Chondrocyte (in vitro differentiated cells): ENCODE measurements at regions not wholly inside any gene's neighbourhood (a gene's known extent, or its start where the extent isn't known, plus 50 kb on each side); places are given as distances from the start of the nearest gene placed in this dataset.

Experiments
- DNase-seq: peaks from one replicate; pipeline ENCODE4 v3.0.0; 2021; ENCODE audit warnings: mixed read lengths, low spot score
- H3K27ac Mint-ChIP-seq: one replicate; pipeline ENCODE4 v1.8.0; 2021; ENCODE audit warnings: mild to moderate bottlenecking, moderate library complexity, mixed read lengths; ENCODE audit not compliant: unreplicated experiment
- H3K27me3 Mint-ChIP-seq: 2 replicates; pipeline ENCODE4 v1.8.0; 2021; ENCODE audit warnings: low read depth, mixed read lengths
- H3K36me3 Mint-ChIP-seq: 2 replicates; pipeline ENCODE4 v1.8.0; 2021; ENCODE audit warnings: low read depth, mixed read lengths
- H3K4me1 Mint-ChIP-seq: 2 replicates; pipeline ENCODE4 v1.8.0; 2021; ENCODE audit warnings: low read depth, mild to moderate bottlenecking, mixed read lengths
- H3K4me3 Mint-ChIP-seq: one replicate; pipeline ENCODE4 v1.8.0; 2021; ENCODE audit warnings: mild to moderate bottlenecking, moderate library complexity, mixed read lengths; ENCODE audit not compliant: unreplicated experiment
- H3K9me3 Mint-ChIP-seq: 2 replicates; pipeline ENCODE4 v1.8.0; 2021; ENCODE audit warnings: low read depth, mixed read lengths
- CTCF ChIP-seq: fragments of 200-600 bp; sonication (generic); IDR thresholded peaks from 2 replicates; pipeline ENCODE4 v1.5.0; 2021; ENCODE audit warnings: antibody characterized with exemption, mild to moderate bottlenecking, moderate library complexity

GRCh38 chr9:115169003-115169402 is 51.0 kb upstream of the TNC start:
- H3K9me3 Mint-ChIP-seq: peaks cover 3% of the 10 kb centered on the region
- no peaks in the 10 kb centered on the region for H3K36me3 Mint-ChIP-seq
- H3K27ac Mint-ChIP-seq: peak overlapping the region; percentile 7
- no peaks in the 10 kb centered on the region for H3K27me3 Mint-ChIP-seq
- H3K4me1 Mint-ChIP-seq: peaks cover 66% of the 10 kb centered on the region
- H3K4me3 Mint-ChIP-seq: no peak overlapping the region
- no peak for DNase-seq
- no peak for TF ChIP-seq CTCF

GRCh38 chr9:115170358-115171073 is 52.6 kb upstream of the TNC start:
- Mint-ChIP-seq H3K27me3 (no peaks in the 10 kb centered on the region), H3K36me3 (no peaks in the 10 kb centered on the region), H3K4me3 (no peak overlapping the region), H3K27ac (peak overlapping the region; percentile 64), H3K4me1 (peaks cover 51% of the 10 kb centered on the region), H3K9me3 (peaks cover under 1% of the 10 kb centered on the region)
- TF ChIP-seq CTCF: peak; percentile 37
- no peak for DNase-seq

GRCh38 chr9:115171921-115172388 is 54.0 kb upstream of the TNC start:
- no peak overlapping the region for H3K4me3 Mint-ChIP-seq
- H3K9me3 Mint-ChIP-seq: no peaks in the 10 kb centered on the region
- H3K4me1 Mint-ChIP-seq: peaks cover 38% of the 10 kb centered on the region
- no peak for DNase-seq
- TF ChIP-seq CTCF: no peak
- H3K36me3 Mint-ChIP-seq: no peaks in the 10 kb centered on the region
- no peak overlapping the region for H3K27ac Mint-ChIP-seq
- H3K27me3 Mint-ChIP-seq: no peaks in the 10 kb centered on the region

- Mint-ChIP-seq H3K27me3 (no peaks in the 10 kb centered on the region), H3K4me1 (no peaks in the 10 kb centered on the region), H3K36me3 (no peaks in the 10 kb centered on the region), H3K27ac (no peak overlapping the region), H3K4me3 (no peak overlapping the region), H3K9me3 (no peaks in the 10 kb centered on the region)
- DNase-seq: no peak
- TF ChIP-seq CTCF: no peak
These were observed 64.3 kb upstream of the TNC start for GRCh38 chr9:115182264-115182663.

GRCh38 chr9:115183436-115183835 is 65.5 kb upstream of the TNC start:
- no peaks in the 10 kb centered on the region for H3K36me3 Mint-ChIP-seq
- H3K27ac Mint-ChIP-seq: no peak overlapping the region
- H3K9me3 Mint-ChIP-seq: no peaks in the 10 kb centered on the region
- H3K27me3 Mint-ChIP-seq: no peaks in the 10 kb centered on the region
- no peak overlapping the region for H3K4me3 Mint-ChIP-seq
- no peaks in the 10 kb centered on the region for H3K4me1 Mint-ChIP-seq
- TF ChIP-seq CTCF: no peak
- DNase-seq: no peak
